GM23338 (cell line): ENCODE measurements at regions not wholly inside any gene's neighbourhood (a gene's known extent, or its start where the extent isn't known, plus 50 kb on each side); places are given as distances from the start of the nearest gene placed in this dataset.

ENCODE experiments used
- ATAC-seq: fragments of 200-7000 bp; cut with Tn5 transposase; 3 replicates; pipeline ENCODE4 v1.9.1; 2020
- DNase-seq: peaks from one replicate; pipeline ENCODE4 v3.0.0-alpha.2; 2015; ENCODE audit warnings: low spot score
- H2AFZ ChIP-seq: fragments of 200-600 bp; sonication (generic); 2 replicates; pipeline ENCODE4 v1.8.0; 2016; ENCODE audit warnings: antibody characterized with exemption, mild to moderate bottlenecking, moderate library complexity
- H3F3A ChIP-seq: fragments of 200-600 bp; sonication (generic); replicated peaks from 2 replicates; pipeline ENCODE4 v1.8.0; 2017; ENCODE audit warnings: antibody characterized with exemption, mixed run types, low read depth
- H3K27ac ChIP-seq: fragments of 200-600 bp; sonication (generic); 2 replicates; pipeline ENCODE4 v1.6.1; 2016; ENCODE audit warnings: low read depth
- H3K27me3 ChIP-seq: fragments of 200-600 bp; sonication (generic); 2 replicates; pipeline ENCODE4 v1.8.0; 2016; ENCODE audit warnings: mild to moderate bottlenecking, mixed run types, moderate library complexity; ENCODE audit not compliant: insufficient read depth
- H3K36me3 ChIP-seq: fragments of 200-600 bp; sonication (generic); 2 replicates; pipeline ENCODE4 v1.8.0; 2016; ENCODE audit warnings: mild to moderate bottlenecking; ENCODE audit not compliant: insufficient read depth
- H3K4me1 ChIP-seq: fragments of 200-600 bp; sonication (generic); 2 replicates; pipeline ENCODE4 v1.8.0; 2016; ENCODE audit warnings: mild to moderate bottlenecking, moderate library complexity; ENCODE audit not compliant: insufficient read depth
- H3K4me2 ChIP-seq: fragments of 200-600 bp; sonication (generic); 2 replicates; pipeline ENCODE4 v1.7.1; 2017; ENCODE audit warnings: mixed run types
- H3K4me3 ChIP-seq: fragments of 200-600 bp; sonication (generic); 2 replicates; pipeline ENCODE4 v1.6.1; 2016; ENCODE audit warnings: mixed run types
- H3K79me2 ChIP-seq: fragments of 200-600 bp; sonication (generic); replicated peaks from 2 replicates; pipeline ENCODE4 v1.8.0; 2017; ENCODE audit warnings: mild to moderate bottlenecking; ENCODE audit not compliant: insufficient read depth
- H3K9me2 ChIP-seq: fragments of 200-600 bp; sonication (generic); 2 replicates; pipeline ENCODE4 v1.8.0; 2017; ENCODE audit not compliant: insufficient read depth
- H4K20me1 ChIP-seq: fragments of 200-600 bp; sonication (generic); replicated peaks from 2 replicates; pipeline ENCODE4 v1.8.0; 2017; ENCODE audit warnings: mild to moderate bottlenecking; ENCODE audit not compliant: insufficient read depth
- H3K27ac Mint-ChIP-seq: 2 replicates; pipeline ENCODE4 v1.8.0; 2020; ENCODE audit warnings: inconsistent platforms, mild to moderate bottlenecking, moderate library complexity, mixed read lengths
- H3K27me3 Mint-ChIP-seq: 3 replicates; pipeline ENCODE4 v1.8.0; 2022; ENCODE audit warnings: low read depth, mild to moderate bottlenecking, moderate library complexity, mixed read lengths, inconsistent platforms; ENCODE audit not compliant: insufficient read depth, poor library complexity
- H3K36me3 Mint-ChIP-seq: 3 replicates; pipeline ENCODE4 v1.8.0; 2021; ENCODE audit warnings: low read depth, mild to moderate bottlenecking, inconsistent platforms, moderate library complexity, mixed read lengths
- H3K4me1 Mint-ChIP-seq: 3 replicates; pipeline ENCODE4 v1.8.0; 2020; ENCODE audit warnings: mild to moderate bottlenecking, inconsistent platforms, mixed read lengths
- H3K4me3 Mint-ChIP-seq: 3 replicates; pipeline ENCODE4 v1.8.0; 2021; ENCODE audit warnings: moderate library complexity, mild to moderate bottlenecking, inconsistent platforms, mixed read lengths
- H3K9me3 Mint-ChIP-seq: 3 replicates; pipeline ENCODE4 v1.8.0; 2020; ENCODE audit warnings: moderate library complexity, mild to moderate bottlenecking, inconsistent platforms, mixed read lengths
- EZH2 ChIP-seq: fragments of 200-600 bp; sonication (generic); IDR thresholded peaks from one replicate; pipeline ENCODE4 v1.8.0; 2017; ENCODE audit warnings: antibody characterized with exemption, mild to moderate bottlenecking, low read depth; ENCODE audit not compliant: unreplicated experiment
- TF ChIP-seq, protein P1 (sequence below): fragments of 250-450 bp; sonication (Bioruptor Pico); IDR thresholded peaks from 2 replicates; pipeline ENCODE4 v1.5.0; 2020; ENCODE audit warnings: mild to moderate bottlenecking, moderate library complexity
- TF ChIP-seq, protein P2 (sequence below): IDR thresholded peaks from 2 replicates; pipeline ENCODE4 v1.6.1; 2016; ENCODE audit warnings: antibody characterized with exemption
- TF ChIP-seq, protein P3 (sequence below): IDR thresholded peaks from one replicate; pipeline ENCODE4 v1.6.1; 2018; ENCODE audit warnings: antibody characterized with exemption; ENCODE audit not compliant: unreplicated experiment

- TF ChIP-seq, protein P1, sequence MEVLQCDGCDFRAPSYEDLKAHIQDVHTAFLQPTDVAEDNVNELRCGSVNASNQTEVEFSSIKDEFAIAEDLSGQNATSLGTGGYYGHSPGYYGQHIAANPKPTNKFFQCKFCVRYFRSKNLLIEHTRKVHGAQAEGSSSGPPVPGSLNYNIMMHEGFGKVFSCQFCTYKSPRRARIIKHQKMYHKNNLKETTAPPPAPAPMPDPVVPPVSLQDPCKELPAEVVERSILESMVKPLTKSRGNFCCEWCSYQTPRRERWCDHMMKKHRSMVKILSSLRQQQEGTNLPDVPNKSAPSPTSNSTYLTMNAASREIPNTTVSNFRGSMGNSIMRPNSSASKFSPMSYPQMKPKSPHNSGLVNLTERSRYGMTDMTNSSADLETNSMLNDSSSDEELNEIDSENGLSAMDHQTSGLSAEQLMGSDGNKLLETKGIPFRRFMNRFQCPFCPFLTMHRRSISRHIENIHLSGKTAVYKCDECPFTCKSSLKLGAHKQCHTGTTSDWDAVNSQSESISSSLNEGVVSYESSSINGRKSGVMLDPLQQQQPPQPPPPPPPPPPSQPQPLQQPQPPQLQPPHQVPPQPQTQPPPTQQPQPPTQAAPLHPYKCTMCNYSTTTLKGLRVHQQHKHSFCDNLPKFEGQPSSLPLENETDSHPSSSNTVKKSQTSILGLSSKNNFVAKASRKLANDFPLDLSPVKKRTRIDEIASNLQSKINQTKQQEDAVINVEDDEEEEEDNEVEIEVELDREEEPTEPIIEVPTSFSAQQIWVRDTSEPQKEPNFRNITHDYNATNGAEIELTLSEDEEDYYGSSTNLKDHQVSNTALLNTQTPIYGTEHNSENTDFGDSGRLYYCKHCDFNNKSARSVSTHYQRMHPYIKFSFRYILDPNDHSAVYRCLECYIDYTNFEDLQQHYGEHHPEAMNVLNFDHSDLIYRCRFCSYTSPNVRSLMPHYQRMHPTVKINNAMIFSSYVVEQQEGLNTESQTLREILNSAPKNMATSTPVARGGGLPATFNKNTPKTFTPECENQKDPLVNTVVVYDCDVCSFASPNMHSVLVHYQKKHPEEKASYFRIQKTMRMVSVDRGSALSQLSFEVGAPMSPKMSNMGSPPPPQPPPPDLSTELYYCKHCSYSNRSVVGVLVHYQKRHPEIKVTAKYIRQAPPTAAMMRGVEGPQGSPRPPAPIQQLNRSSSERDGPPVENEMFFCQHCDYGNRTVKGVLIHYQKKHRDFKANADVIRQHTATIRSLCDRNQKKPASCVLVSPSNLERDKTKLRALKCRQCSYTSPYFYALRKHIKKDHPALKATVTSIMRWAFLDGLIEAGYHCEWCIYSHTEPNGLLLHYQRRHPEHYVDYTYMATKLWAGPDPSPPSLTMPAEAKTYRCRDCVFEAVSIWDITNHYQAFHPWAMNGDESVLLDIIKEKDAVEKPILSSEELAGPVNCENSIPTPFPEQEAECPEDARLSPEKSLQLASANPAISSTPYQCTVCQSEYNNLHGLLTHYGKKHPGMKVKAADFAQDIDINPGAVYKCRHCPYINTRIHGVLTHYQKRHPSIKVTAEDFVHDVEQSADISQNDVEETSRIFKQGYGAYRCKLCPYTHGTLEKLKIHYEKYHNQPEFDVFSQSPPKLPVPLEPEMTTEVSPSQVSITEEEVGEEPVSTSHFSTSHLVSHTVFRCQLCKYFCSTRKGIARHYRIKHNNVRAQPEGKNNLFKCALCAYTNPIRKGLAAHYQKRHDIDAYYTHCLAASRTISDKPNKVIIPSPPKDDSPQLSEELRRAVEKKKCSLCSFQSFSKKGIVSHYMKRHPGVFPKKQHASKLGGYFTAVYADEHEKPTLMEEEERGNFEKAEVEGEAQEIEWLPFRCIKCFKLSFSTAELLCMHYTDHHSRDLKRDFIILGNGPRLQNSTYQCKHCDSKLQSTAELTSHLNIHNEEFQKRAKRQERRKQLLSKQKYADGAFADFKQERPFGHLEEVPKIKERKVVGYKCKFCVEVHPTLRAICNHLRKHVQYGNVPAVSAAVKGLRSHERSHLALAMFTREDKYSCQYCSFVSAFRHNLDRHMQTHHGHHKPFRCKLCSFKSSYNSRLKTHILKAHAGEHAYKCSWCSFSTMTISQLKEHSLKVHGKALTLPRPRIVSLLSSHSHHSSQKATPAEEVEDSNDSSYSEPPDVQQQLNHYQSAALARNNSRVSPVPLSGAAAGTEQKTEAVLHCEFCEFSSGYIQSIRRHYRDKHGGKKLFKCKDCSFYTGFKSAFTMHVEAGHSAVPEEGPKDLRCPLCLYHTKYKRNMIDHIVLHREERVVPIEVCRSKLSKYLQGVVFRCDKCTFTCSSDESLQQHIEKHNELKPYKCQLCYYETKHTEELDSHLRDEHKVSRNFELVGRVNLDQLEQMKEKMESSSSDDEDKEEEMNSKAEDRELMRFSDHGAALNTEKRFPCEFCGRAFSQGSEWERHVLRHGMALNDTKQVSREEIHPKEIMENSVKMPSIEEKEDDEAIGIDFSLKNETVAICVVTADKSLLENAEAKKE, result no peak
Observed at GRCh38 chr3:176041185-176041584, 1156.1 kb downstream of the TBL1XR1 start (continued).

GRCh38 chr3:176037636-176038035, 1159.6 kb downstream of the TBL1XR1 start:
- H3K4me1 ChIP-seq, result no peaks in the 10 kb centered on the region
- Mint-ChIP-seq H3K27ac (no peak overlapping the region), H3K9me3 (peaks cover 4% of the 10 kb centered on the region; the same call in 1 of the 3 replicates), H3K4me1 (no peaks in the 10 kb centered on the region), H3K4me3 (no peak overlapping the region), H3K27me3 (no peaks in the 10 kb centered on the region), H3K36me3 (no peaks in the 10 kb centered on the region)
- no peak overlapping the region for H3K27ac ChIP-seq
- no peak for ATAC-seq
- H3K27me3 ChIP-seq, result no peaks in the 10 kb centered on the region
- H3K9me2 ChIP-seq, result no peaks in the 10 kb centered on the region
- no peaks in the 10 kb centered on the region for H3F3A ChIP-seq
- DNase-seq, result no peak
- no peaks in the 10 kb centered on the region for H3K79me2 ChIP-seq
- H2AFZ ChIP-seq, result no peak overlapping the region
- no peaks in the 10 kb centered on the region for H4K20me1 ChIP-seq
- H3K4me2 ChIP-seq, result no peak overlapping the region
- no peaks in the 10 kb centered on the region for H3K36me3 ChIP-seq
- no peak overlapping the region for H3K4me3 ChIP-seq
- TF ChIP-seq, protein P2, sequence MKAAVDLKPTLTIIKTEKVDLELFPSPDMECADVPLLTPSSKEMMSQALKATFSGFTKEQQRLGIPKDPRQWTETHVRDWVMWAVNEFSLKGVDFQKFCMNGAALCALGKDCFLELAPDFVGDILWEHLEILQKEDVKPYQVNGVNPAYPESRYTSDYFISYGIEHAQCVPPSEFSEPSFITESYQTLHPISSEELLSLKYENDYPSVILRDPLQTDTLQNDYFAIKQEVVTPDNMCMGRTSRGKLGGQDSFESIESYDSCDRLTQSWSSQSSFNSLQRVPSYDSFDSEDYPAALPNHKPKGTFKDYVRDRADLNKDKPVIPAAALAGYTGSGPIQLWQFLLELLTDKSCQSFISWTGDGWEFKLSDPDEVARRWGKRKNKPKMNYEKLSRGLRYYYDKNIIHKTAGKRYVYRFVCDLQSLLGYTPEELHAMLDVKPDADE, result no peak
- TF ChIP-seq EZH2, result no peak
- TF ChIP-seq, protein P3, sequence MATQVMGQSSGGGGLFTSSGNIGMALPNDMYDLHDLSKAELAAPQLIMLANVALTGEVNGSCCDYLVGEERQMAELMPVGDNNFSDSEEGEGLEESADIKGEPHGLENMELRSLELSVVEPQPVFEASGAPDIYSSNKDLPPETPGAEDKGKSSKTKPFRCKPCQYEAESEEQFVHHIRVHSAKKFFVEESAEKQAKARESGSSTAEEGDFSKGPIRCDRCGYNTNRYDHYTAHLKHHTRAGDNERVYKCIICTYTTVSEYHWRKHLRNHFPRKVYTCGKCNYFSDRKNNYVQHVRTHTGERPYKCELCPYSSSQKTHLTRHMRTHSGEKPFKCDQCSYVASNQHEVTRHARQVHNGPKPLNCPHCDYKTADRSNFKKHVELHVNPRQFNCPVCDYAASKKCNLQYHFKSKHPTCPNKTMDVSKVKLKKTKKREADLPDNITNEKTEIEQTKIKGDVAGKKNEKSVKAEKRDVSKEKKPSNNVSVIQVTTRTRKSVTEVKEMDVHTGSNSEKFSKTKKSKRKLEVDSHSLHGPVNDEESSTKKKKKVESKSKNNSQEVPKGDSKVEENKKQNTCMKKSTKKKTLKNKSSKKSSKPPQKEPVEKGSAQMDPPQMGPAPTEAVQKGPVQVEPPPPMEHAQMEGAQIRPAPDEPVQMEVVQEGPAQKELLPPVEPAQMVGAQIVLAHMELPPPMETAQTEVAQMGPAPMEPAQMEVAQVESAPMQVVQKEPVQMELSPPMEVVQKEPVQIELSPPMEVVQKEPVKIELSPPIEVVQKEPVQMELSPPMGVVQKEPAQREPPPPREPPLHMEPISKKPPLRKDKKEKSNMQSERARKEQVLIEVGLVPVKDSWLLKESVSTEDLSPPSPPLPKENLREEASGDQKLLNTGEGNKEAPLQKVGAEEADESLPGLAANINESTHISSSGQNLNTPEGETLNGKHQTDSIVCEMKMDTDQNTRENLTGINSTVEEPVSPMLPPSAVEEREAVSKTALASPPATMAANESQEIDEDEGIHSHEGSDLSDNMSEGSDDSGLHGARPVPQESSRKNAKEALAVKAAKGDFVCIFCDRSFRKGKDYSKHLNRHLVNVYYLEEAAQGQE, result no peak
- TF ChIP-seq, protein P1, result no peak
